GM23338 (cell line): ENCODE measurements at regions not wholly inside any gene's neighbourhood (a gene's known extent, or its start where the extent isn't known, plus 50 kb on each side); places are given as distances from the start of the nearest gene placed in this dataset.
A peak's percentile ranks its signal among the peaks of the same experiment; 100 is the strongest.

Source experiments
- ATAC-seq: fragments of 200-7000 bp; cut with Tn5 transposase; 3 replicates; pipeline ENCODE4 v1.9.1; 2020
- DNase-seq: peaks from one replicate; pipeline ENCODE4 v3.0.0-alpha.2; 2015; ENCODE audit warnings: low spot score
- H2AFZ ChIP-seq: fragments of 200-600 bp; sonication (generic); 2 replicates; pipeline ENCODE4 v1.8.0; 2016; ENCODE audit warnings: antibody characterized with exemption, mild to moderate bottlenecking, moderate library complexity
- H3F3A ChIP-seq: fragments of 200-600 bp; sonication (generic); replicated peaks from 2 replicates; pipeline ENCODE4 v1.8.0; 2017; ENCODE audit warnings: antibody characterized with exemption, mixed run types, low read depth
- H3K27ac ChIP-seq: fragments of 200-600 bp; sonication (generic); 2 replicates; pipeline ENCODE4 v1.6.1; 2016; ENCODE audit warnings: low read depth
- H3K27me3 ChIP-seq: fragments of 200-600 bp; sonication (generic); 2 replicates; pipeline ENCODE4 v1.8.0; 2016; ENCODE audit warnings: mild to moderate bottlenecking, mixed run types, moderate library complexity; ENCODE audit not compliant: insufficient read depth
- H3K36me3 ChIP-seq: fragments of 200-600 bp; sonication (generic); 2 replicates; pipeline ENCODE4 v1.8.0; 2016; ENCODE audit warnings: mild to moderate bottlenecking; ENCODE audit not compliant: insufficient read depth
- H3K4me1 ChIP-seq: fragments of 200-600 bp; sonication (generic); 2 replicates; pipeline ENCODE4 v1.8.0; 2016; ENCODE audit warnings: mild to moderate bottlenecking, moderate library complexity; ENCODE audit not compliant: insufficient read depth
- H3K4me2 ChIP-seq: fragments of 200-600 bp; sonication (generic); 2 replicates; pipeline ENCODE4 v1.7.1; 2017; ENCODE audit warnings: mixed run types
- H3K4me3 ChIP-seq: fragments of 200-600 bp; sonication (generic); 2 replicates; pipeline ENCODE4 v1.6.1; 2016; ENCODE audit warnings: mixed run types
- H3K79me2 ChIP-seq: fragments of 200-600 bp; sonication (generic); replicated peaks from 2 replicates; pipeline ENCODE4 v1.8.0; 2017; ENCODE audit warnings: mild to moderate bottlenecking; ENCODE audit not compliant: insufficient read depth
- H3K9me2 ChIP-seq: fragments of 200-600 bp; sonication (generic); 2 replicates; pipeline ENCODE4 v1.8.0; 2017; ENCODE audit not compliant: insufficient read depth
- H4K20me1 ChIP-seq: fragments of 200-600 bp; sonication (generic); replicated peaks from 2 replicates; pipeline ENCODE4 v1.8.0; 2017; ENCODE audit warnings: mild to moderate bottlenecking; ENCODE audit not compliant: insufficient read depth
- H3K27ac Mint-ChIP-seq: 2 replicates; pipeline ENCODE4 v1.8.0; 2020; ENCODE audit warnings: inconsistent platforms, mild to moderate bottlenecking, moderate library complexity, mixed read lengths
- H3K27me3 Mint-ChIP-seq: 3 replicates; pipeline ENCODE4 v1.8.0; 2022; ENCODE audit warnings: low read depth, mild to moderate bottlenecking, moderate library complexity, mixed read lengths, inconsistent platforms; ENCODE audit not compliant: insufficient read depth, poor library complexity
- H3K36me3 Mint-ChIP-seq: 3 replicates; pipeline ENCODE4 v1.8.0; 2021; ENCODE audit warnings: low read depth, mild to moderate bottlenecking, inconsistent platforms, moderate library complexity, mixed read lengths
- H3K4me1 Mint-ChIP-seq: 3 replicates; pipeline ENCODE4 v1.8.0; 2020; ENCODE audit warnings: mild to moderate bottlenecking, inconsistent platforms, mixed read lengths
- H3K4me3 Mint-ChIP-seq: 3 replicates; pipeline ENCODE4 v1.8.0; 2021; ENCODE audit warnings: moderate library complexity, mild to moderate bottlenecking, inconsistent platforms, mixed read lengths
- H3K9me3 Mint-ChIP-seq: 3 replicates; pipeline ENCODE4 v1.8.0; 2020; ENCODE audit warnings: moderate library complexity, mild to moderate bottlenecking, inconsistent platforms, mixed read lengths
- CTCF ChIP-seq, 2 experiments: fragments of 200-600 bp in 1 of 2; sonication (generic) in 1 of 2; conservative IDR thresholded peaks; 2 replicates each; pipeline versions ENCODE4 v1.5.1 to v1.6.1; 2016 to 2017; ENCODE audit warnings: antibody characterized with exemption in 2 of 2, low read depth in 2 of 2, mild to moderate bottlenecking in 2 of 2, moderate library complexity in 1 of 2
- ETS1 ChIP-seq: IDR thresholded peaks from 2 replicates; pipeline ENCODE4 v1.6.1; 2016; ENCODE audit warnings: antibody characterized with exemption
- EZH2 ChIP-seq: fragments of 200-600 bp; sonication (generic); IDR thresholded peaks from one replicate; pipeline ENCODE4 v1.8.0; 2017; ENCODE audit warnings: antibody characterized with exemption, mild to moderate bottlenecking, low read depth; ENCODE audit not compliant: unreplicated experiment
- STAT1 ChIP-seq: IDR thresholded peaks from one replicate; pipeline ENCODE4 v1.6.1; 2016; ENCODE audit warnings: antibody characterized with exemption; ENCODE audit not compliant: unreplicated experiment
- ZNF462 ChIP-seq: fragments of 250-450 bp; sonication (Bioruptor Pico); IDR thresholded peaks from 2 replicates; pipeline ENCODE4 v1.5.0; 2020; ENCODE audit warnings: mild to moderate bottlenecking, moderate library complexity

GRCh38 chrX:69088171-69088938 lies 76.9 kb downstream of the PJA1 start (continued):
- TF ChIP-seq ZNF462 (CRISPR knock-in tag), result no peak
- TF ChIP-seq STAT1, result no peak
- TF ChIP-seq ETS1, result no peak

GRCh38 chrX:69085826-69086225 lies 79.4 kb downstream of the PJA1 start:
- H3K27ac Mint-ChIP-seq, result no peak overlapping the region
- Histone ChIP-seq H3K36me3 (no peaks in the 10 kb centered on the region), H3K79me2 (no peaks in the 10 kb centered on the region), H2AFZ (no peak overlapping the region), H3K27me3 (no peaks in the 10 kb centered on the region), H4K20me1 (no peaks in the 10 kb centered on the region), H3K4me3 (no peak overlapping the region), H3K9me2 (no peaks in the 10 kb centered on the region), H3K27ac (no peak overlapping the region), H3K4me2 (no peak overlapping the region), H3K4me1 (no peaks in the 10 kb centered on the region), H3F3A (no peaks in the 10 kb centered on the region)
- no peak overlapping the region for H3K4me3 Mint-ChIP-seq
- no peaks in the 10 kb centered on the region for H3K27me3 Mint-ChIP-seq
- DNase-seq (no peak), ATAC-seq (no peak)
- H3K9me3 Mint-ChIP-seq, result no peaks in the 10 kb centered on the region
- H3K36me3 Mint-ChIP-seq, result no peaks in the 10 kb centered on the region
- H3K4me1 Mint-ChIP-seq, result peaks cover 4% of the 10 kb centered on the region; the same call in 2 of the 3 replicates
- TF ChIP-seq EZH2 (no peak), CTCF (conservative IDR thresholded peaks at IDR 0.05; ENCODE audit: low read depth in 2 of 2) (peak in 1 of 2 experiments; percentile 37; a peak in 2 of 4 replicates)
